Activated B cell treated with CpG ODN at 0.5 μM for 24 hours (primary cell): ENCODE measurements at regions not wholly inside any gene's neighbourhood (a gene's known extent, or its start where the extent isn't known, plus 50 kb on each side); places are given as distances from the start of the nearest gene placed in this dataset.

Experiments
- ATAC-seq: fragments of 200-7000 bp; cut with Tn5 transposase; one replicate; pipeline ENCODE4 v1.10.0; 2021; ENCODE audit warnings: low read depth, mild to moderate bottlenecking, moderate library complexity
- CTCF ChIA-PET: fragments of 350-600 bp; sonication (Branson Sonifier 250); formaldehyde crosslinking; loops from one replicate; lab custom pipeline; 2021; ENCODE audit warnings: antibody characterized with exemption; lab: Charles Lee
- POLR2A ChIA-PET: fragments of 350-600 bp; sonication (Branson Sonifier 250); formaldehyde crosslinking; loops from one replicate; lab custom pipeline; 2021; ENCODE audit warnings: antibody characterized with exemption; lab: Charles Lee
- DNase-seq: peaks from one replicate; pipeline ENCODE4 v3.0.0; 2022
- H3K27ac Mint-ChIP-seq: one replicate; pipeline ENCODE4 v1.8.0; 2020; ENCODE audit warnings: mixed read lengths
- H3K27me3 Mint-ChIP-seq: one replicate; pipeline ENCODE4 v1.8.0; 2021; ENCODE audit warnings: mixed read lengths
- H3K36me3 Mint-ChIP-seq: one replicate; pipeline ENCODE4 v1.8.0; 2021; ENCODE audit warnings: low read depth, mixed read lengths
- H3K4me1 Mint-ChIP-seq: one replicate; pipeline ENCODE4 v1.8.0; 2021; ENCODE audit warnings: mixed read lengths
- H3K4me3 Mint-ChIP-seq: one replicate; pipeline ENCODE4 v1.8.0; 2020; ENCODE audit warnings: mild to moderate bottlenecking, mixed read lengths
- H3K9me3 Mint-ChIP-seq: one replicate; pipeline ENCODE4 v1.8.0; 2020; ENCODE audit warnings: mixed read lengths
- CTCF ChIP-seq: fragments of 200-600 bp; IDR thresholded peaks from one replicate; pipeline ENCODE4 v1.8.0; 2022; ENCODE audit warnings: antibody characterized with exemption, mild to moderate bottlenecking
- intact Hi-C: fragments of 100-400 bp; cut with micrococcal nuclease; formaldehyde crosslinking; loops from one replicate; pipeline ENCODE4 v1.15.1; 2024

- intact Hi-C loops, result no loop called here
- POLR2A ChIA-PET, result no interaction called here
- H3K4me1 Mint-ChIP-seq, result no peaks in the 10 kb centered on the region
- no peaks in the 10 kb centered on the region for H3K36me3 Mint-ChIP-seq
- no peak overlapping the region for H3K27ac Mint-ChIP-seq
- no peak for TF ChIP-seq CTCF
- H3K9me3 Mint-ChIP-seq, result peaks cover 10% of the 10 kb centered on the region
- CTCF ChIA-PET, result no interaction called here
- no peak for ATAC-seq
- H3K27me3 Mint-ChIP-seq, result peaks cover 24% of the 10 kb centered on the region
- H3K4me3 Mint-ChIP-seq, result no peak overlapping the region
- no peak for DNase-seq
These were observed 172.5 kb upstream of the PRNP start for GRCh38 chr20:4513720-4514119.

GRCh38 chr20:4512891-4513550 lies 173.2 kb upstream of the PRNP start:
- H3K4me1 Mint-ChIP-seq, result no peaks in the 10 kb centered on the region
- peaks cover 10% of the 10 kb centered on the region for H3K9me3 Mint-ChIP-seq
- ATAC-seq, result no peak
- H3K4me3 Mint-ChIP-seq, result no peak overlapping the region
- CTCF ChIA-PET, result no interaction called here
- no peak for DNase-seq
- intact Hi-C loops, result no loop called here
- POLR2A ChIA-PET, result no interaction called here
- H3K27ac Mint-ChIP-seq, result no peak overlapping the region
- H3K36me3 Mint-ChIP-seq, result no peaks in the 10 kb centered on the region
- H3K27me3 Mint-ChIP-seq, result peaks cover 22% of the 10 kb centered on the region
- TF ChIP-seq CTCF, result no peak

GRCh38 chr20:4511776-4512175 lies 174.5 kb upstream of the PRNP start:
- Mint-ChIP-seq H3K27me3 (peaks cover 17% of the 10 kb centered on the region), H3K9me3 (peaks cover 10% of the 10 kb centered on the region), H3K4me3 (no peak overlapping the region), H3K36me3 (no peaks in the 10 kb centered on the region), H3K4me1 (no peaks in the 10 kb centered on the region), H3K27ac (no peak overlapping the region)
- ATAC-seq (no peak), DNase-seq (no peak)
- no peak for TF ChIP-seq CTCF
- intact Hi-C loops, result no loop called here
- POLR2A ChIA-PET, result no interaction called here
- CTCF ChIA-PET, result no interaction called here

- ChIA-PET POLR2A (no interaction called here), CTCF (no interaction called here)
- intact Hi-C loops, result no loop called here
- TF ChIP-seq CTCF, result no peak
- Mint-ChIP-seq H3K36me3 (no peaks in the 10 kb centered on the region), H3K4me1 (no peaks in the 10 kb centered on the region), H3K4me3 (no peak overlapping the region), H3K9me3 (peaks cover 13% of the 10 kb centered on the region), H3K27ac (no peak overlapping the region), H3K27me3 (peaks cover 15% of the 10 kb centered on the region)
- DNase-seq (no peak), ATAC-seq (no peak)
These were observed 176.3 kb upstream of the PRNP start for GRCh38 chr20:4509825-4510522.

- Mint-ChIP-seq H3K4me1 (no peaks in the 10 kb centered on the region), H3K4me3 (no peak overlapping the region), H3K27ac (no peak overlapping the region), H3K9me3 (peaks cover 13% of the 10 kb centered on the region), H3K27me3 (peaks cover 14% of the 10 kb centered on the region), H3K36me3 (no peaks in the 10 kb centered on the region)
- no peak for DNase-seq
- intact Hi-C loops, result no loop called here
- ChIA-PET CTCF (no interaction called here), POLR2A (no interaction called here)
- no peak for ATAC-seq
- no peak for TF ChIP-seq CTCF
These were observed 177.5 kb upstream of the PRNP start for GRCh38 chr20:4508773-4509172.
